HFFc6 (cell line): ENCODE measurements at regions not wholly inside any gene's neighbourhood (a gene's known extent, or its start where the extent isn't known, plus 50 kb on each side); places are given as distances from the start of the nearest gene placed in this dataset.
A peak's percentile ranks its signal among the peaks of the same experiment; 100 is the strongest.
"Not testable (repeated sequence)": the region's sequence is repeated elsewhere in the genome, so short reads cannot be mapped to it uniquely, and the experiment has no call there.

Experiments used
- DNase-seq: peaks from one replicate; pipeline ENCODE4 v3.0.0-alpha.2; 2018
- H3K27ac Mint-ChIP-seq: 2 replicates; pipeline ENCODE4 v1.8.0; 2020; ENCODE audit warnings: mild to moderate bottlenecking, mixed read lengths
- H3K27me3 Mint-ChIP-seq: 2 replicates; pipeline ENCODE4 v1.8.0; 2021; ENCODE audit warnings: mild to moderate bottlenecking, moderate library complexity, mixed read lengths; ENCODE audit not compliant: insufficient read depth
- H3K36me3 Mint-ChIP-seq: 2 replicates; pipeline ENCODE4 v1.8.0; 2021; ENCODE audit warnings: low read depth, mixed read lengths
- H3K4me1 Mint-ChIP-seq: 2 replicates; pipeline ENCODE4 v1.8.0; 2020; ENCODE audit warnings: low read depth, mixed read lengths
- H3K4me3 Mint-ChIP-seq: 2 replicates; pipeline ENCODE4 v1.8.0; 2020; ENCODE audit warnings: mild to moderate bottlenecking, moderate library complexity, mixed read lengths
- H3K9me3 Mint-ChIP-seq: 2 replicates; pipeline ENCODE4 v1.8.0; 2020; ENCODE audit warnings: mild to moderate bottlenecking, mixed read lengths
- TF ChIP-seq, protein P1 (sequence below): fragments of 200-600 bp; sonication (generic); IDR thresholded peaks from 2 replicates; pipeline ENCODE4 v1.5.0; 2021; ENCODE audit warnings: antibody characterized with exemption, mild to moderate bottlenecking

GRCh38 chr2:175601969-175602368 is 400.1 kb downstream of the LNPK start:
- no peaks in the 10 kb centered on the region; the same call in 1 of the 2 replicates for H3K27me3 Mint-ChIP-seq
- H3K27ac Mint-ChIP-seq = no peak overlapping the region
- H3K4me3 Mint-ChIP-seq = no peak overlapping the region
- H3K4me1 Mint-ChIP-seq = peaks cover 5% of the 10 kb centered on the region; the same call in 1 of the 2 replicates
- TF ChIP-seq, protein P1, sequence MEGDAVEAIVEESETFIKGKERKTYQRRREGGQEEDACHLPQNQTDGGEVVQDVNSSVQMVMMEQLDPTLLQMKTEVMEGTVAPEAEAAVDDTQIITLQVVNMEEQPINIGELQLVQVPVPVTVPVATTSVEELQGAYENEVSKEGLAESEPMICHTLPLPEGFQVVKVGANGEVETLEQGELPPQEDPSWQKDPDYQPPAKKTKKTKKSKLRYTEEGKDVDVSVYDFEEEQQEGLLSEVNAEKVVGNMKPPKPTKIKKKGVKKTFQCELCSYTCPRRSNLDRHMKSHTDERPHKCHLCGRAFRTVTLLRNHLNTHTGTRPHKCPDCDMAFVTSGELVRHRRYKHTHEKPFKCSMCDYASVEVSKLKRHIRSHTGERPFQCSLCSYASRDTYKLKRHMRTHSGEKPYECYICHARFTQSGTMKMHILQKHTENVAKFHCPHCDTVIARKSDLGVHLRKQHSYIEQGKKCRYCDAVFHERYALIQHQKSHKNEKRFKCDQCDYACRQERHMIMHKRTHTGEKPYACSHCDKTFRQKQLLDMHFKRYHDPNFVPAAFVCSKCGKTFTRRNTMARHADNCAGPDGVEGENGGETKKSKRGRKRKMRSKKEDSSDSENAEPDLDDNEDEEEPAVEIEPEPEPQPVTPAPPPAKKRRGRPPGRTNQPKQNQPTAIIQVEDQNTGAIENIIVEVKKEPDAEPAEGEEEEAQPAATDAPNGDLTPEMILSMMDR = no peak
- DNase-seq = no peak
- peaks cover 10% of the 10 kb centered on the region for H3K9me3 Mint-ChIP-seq
- no peaks in the 10 kb centered on the region for H3K36me3 Mint-ChIP-seq

GRCh38 chr2:175599966-175600831 is 401.9 kb downstream of the LNPK start:
- no peak overlapping the region for H3K27ac Mint-ChIP-seq
- H3K4me1 Mint-ChIP-seq = peaks cover 5% of the 10 kb centered on the region; the same call in 1 of the 2 replicates
- TF ChIP-seq, protein P1 = no peak
- H3K27me3 Mint-ChIP-seq = no peaks in the 10 kb centered on the region
- no peak overlapping the region for H3K4me3 Mint-ChIP-seq
- no peaks in the 10 kb centered on the region for H3K36me3 Mint-ChIP-seq
- peaks cover 4% of the 10 kb centered on the region; the same call in 1 of the 2 replicates for H3K9me3 Mint-ChIP-seq
- peak; percentile 8 for DNase-seq

DNA sequence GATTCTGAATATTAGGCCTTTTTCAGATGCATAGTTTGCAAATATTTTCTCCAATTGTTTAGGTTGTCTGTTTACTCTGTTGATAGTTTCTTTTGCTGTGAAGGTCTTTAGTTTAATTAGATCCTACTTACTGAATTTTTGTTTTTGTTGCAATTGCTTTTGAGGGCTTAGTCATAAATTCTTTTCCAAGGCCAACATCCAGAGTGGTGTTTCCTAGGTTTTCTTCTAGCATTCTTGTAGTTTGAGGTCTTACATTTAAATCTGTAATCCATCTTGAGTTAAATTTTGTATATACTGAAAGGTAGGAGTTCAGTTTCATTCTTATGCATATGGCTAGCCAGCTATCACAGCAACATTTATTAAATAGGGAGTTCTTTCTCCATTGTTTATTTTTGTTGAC is 404.8 kb downstream of the LNPK start:
- no peaks in the 10 kb centered on the region for H3K36me3 Mint-ChIP-seq
- H3K4me3 Mint-ChIP-seq = no peak overlapping the region
- peaks cover 5% of the 10 kb centered on the region; the same call in 1 of the 2 replicates for H3K4me1 Mint-ChIP-seq
- H3K27me3 Mint-ChIP-seq = no peaks in the 10 kb centered on the region
- H3K9me3 Mint-ChIP-seq = peaks cover 9% of the 10 kb centered on the region
- H3K27ac Mint-ChIP-seq = no peak overlapping the region
- TF ChIP-seq, protein P1 = no peak
- no peak for DNase-seq

GRCh38 chr2:175595139-175595538 is 406.9 kb downstream of the LNPK start:
- H3K4me3 Mint-ChIP-seq = no peak overlapping the region
- no peak overlapping the region for H3K27ac Mint-ChIP-seq
- H3K36me3 Mint-ChIP-seq = no peaks in the 10 kb centered on the region
- H3K9me3 Mint-ChIP-seq = peaks cover 9% of the 10 kb centered on the region
- DNase-seq = no peak
- TF ChIP-seq, protein P1 = no peak
- no peaks in the 10 kb centered on the region for H3K27me3 Mint-ChIP-seq
- peaks cover 5% of the 10 kb centered on the region; the same call in 1 of the 2 replicates for H3K4me1 Mint-ChIP-seq

GRCh38 chr2:175593686-175594525 is 408.2 kb downstream of the LNPK start:
- not testable (repeated sequence) for DNase-seq, H3K4me3 Mint-ChIP-seq, H3K27me3 Mint-ChIP-seq, H3K36me3 Mint-ChIP-seq, H3K9me3 Mint-ChIP-seq, H3K4me1 Mint-ChIP-seq, H3K27ac Mint-ChIP-seq

GRCh38 chr2:175588213-175588612 is 406.7 kb upstream of the ATP5MC3 start:
- not testable (repeated sequence) for H3K4me1 Mint-ChIP-seq, DNase-seq, H3K36me3 Mint-ChIP-seq, H3K4me3 Mint-ChIP-seq, H3K9me3 Mint-ChIP-seq, H3K27ac Mint-ChIP-seq, H3K27me3 Mint-ChIP-seq
